ENCODE measurements at regions not wholly inside any gene's neighbourhood (a gene's known extent, or its start where the extent isn't known, plus 50 kb on each side); places are given as distances from the start of the nearest gene placed in this dataset.

DNA sequence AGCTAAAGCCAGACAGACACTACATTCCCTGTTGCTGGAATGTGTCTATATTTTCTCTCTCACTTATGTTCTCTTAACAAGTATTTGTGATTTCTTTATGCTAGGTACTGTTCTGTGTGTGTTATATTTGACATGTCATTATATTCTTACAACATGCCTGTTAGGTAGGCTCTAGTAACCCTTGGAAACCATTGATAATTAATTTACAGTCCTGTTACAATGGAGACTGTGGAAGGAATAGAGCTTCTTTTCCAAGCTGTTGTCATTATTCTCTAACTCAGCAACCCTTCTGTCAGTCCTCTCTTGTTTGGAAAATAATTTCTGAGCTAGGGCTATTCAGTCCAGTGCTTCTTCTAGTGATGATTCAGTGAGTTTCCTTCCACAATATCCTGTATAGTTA is 419.1 kb upstream of the BOD1L1 start:
- no peaks in the 10 kb centered on the region for H3K36me3 Mint-ChIP-seq (ENCODE audit: low read depth)
- no peak overlapping the region for H3K27ac Mint-ChIP-seq
- H3K27me3 Mint-ChIP-seq: no peaks in the 10 kb centered on the region
- H3K4me1 Mint-ChIP-seq: no peaks in the 10 kb centered on the region
- no peak for ATAC-seq (replicated peaks)
- H3K9me3 Mint-ChIP-seq: no peaks in the 10 kb centered on the region
- H3K4me3 Mint-ChIP-seq: no peak overlapping the region

DNA sequence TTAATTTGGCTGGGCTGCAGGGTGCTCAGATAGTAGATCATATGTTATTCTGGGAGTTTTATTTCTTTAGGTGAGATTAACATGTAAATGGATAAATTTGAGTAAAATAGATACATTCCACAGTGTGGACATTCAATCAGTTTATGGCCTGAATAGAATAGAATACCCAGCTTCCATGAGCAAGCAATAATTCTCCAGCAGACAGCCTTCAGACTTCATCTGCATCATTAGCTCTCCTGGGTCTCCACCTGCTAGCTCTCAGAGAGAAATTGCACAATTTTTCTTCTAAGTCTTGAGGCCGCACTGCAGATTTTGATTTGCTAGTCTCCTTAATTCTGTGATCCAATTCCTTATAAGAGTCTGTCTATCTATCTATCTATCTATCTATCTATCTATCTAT is 420.3 kb upstream of the BOD1L1 start:
- no peaks in the 10 kb centered on the region for H3K9me3 Mint-ChIP-seq
- no peaks in the 10 kb centered on the region for H3K4me1 Mint-ChIP-seq
- H3K36me3 Mint-ChIP-seq (ENCODE audit: low read depth): no peaks in the 10 kb centered on the region
- H3K4me3 Mint-ChIP-seq: no peak overlapping the region
- H3K27ac Mint-ChIP-seq: no peak overlapping the region
- ATAC-seq (replicated peaks): no peak
- H3K27me3 Mint-ChIP-seq: no peaks in the 10 kb centered on the region

DNA sequence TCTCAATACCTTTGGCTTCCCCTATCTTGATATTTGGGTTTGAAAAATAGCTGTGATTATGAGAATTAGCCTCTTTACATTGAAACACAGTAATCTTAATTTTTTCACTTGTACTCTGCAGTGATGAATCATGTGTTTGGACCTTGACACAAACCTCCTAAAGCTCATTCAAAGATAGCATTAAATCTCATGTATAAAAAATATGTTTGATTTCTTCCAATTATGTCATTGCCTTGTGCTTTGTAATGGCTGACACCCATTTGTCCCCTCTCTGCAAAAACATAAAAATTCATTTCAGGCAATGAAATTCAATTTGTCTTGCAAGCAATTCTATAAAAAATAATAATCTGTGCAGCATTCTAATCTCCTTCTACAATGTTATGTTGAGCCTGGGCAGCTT is 422.4 kb upstream of the BOD1L1 start:
- no peak for ATAC-seq (replicated peaks)
- Mint-ChIP-seq H3K9me3 (no peaks in the 10 kb centered on the region), H3K27me3 (no peaks in the 10 kb centered on the region), H3K36me3 (ENCODE audit: low read depth) (no peaks in the 10 kb centered on the region), H3K4me1 (no peaks in the 10 kb centered on the region), H3K27ac (no peak overlapping the region), H3K4me3 (no peak overlapping the region)

DNA sequence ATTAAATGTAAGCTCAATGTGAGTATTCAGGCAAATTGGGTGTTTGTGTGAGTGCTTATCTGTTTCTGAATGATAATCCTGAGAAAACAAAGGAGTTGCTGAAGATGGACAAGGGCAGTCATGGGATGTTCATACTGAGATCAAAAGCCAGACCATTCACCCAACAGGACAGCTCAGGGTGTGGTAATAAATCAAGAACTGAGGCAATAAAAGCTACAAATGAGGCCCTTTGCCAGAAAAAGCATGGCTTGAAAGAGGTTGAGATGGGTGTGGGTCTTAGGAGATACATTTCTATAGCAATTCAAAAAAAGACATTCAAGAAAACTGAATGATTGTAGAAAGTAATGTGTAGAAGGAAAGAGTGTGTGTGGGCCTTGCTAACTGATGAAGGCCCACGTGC is 425.8 kb upstream of the BOD1L1 start:
- Mint-ChIP-seq H3K36me3 (ENCODE audit: low read depth) (no peaks in the 10 kb centered on the region), H3K4me3 (no peak overlapping the region), H3K4me1 (no peaks in the 10 kb centered on the region), H3K27me3 (no peaks in the 10 kb centered on the region), H3K9me3 (peaks cover 3% of the 10 kb centered on the region), H3K27ac (no peak overlapping the region)
- no peak for ATAC-seq (replicated peaks)

DNA sequence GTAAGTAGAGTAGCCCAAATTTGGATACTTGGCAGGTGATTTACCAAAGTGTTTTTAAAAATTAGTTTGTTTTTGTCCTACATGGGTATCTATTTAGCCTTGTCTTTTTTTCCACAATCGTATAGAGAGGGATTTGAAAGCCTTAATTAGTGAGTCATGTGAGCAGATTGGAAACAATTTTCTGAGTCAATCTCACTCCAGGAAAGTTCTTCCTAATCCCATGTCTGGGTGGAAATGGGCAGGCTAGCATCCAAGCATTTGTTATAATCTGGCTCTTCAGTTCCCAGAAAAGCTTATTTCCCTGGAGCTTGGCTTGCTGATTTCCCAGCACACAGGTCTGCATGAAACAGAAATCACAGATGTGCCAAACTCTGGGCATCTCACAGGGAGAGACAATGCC is 426.9 kb upstream of the BOD1L1 start:
- H3K4me1 Mint-ChIP-seq: no peaks in the 10 kb centered on the region
- H3K27ac Mint-ChIP-seq: no peak overlapping the region
- H3K9me3 Mint-ChIP-seq: peaks cover 3% of the 10 kb centered on the region
- no peaks in the 10 kb centered on the region for H3K27me3 Mint-ChIP-seq
- H3K4me3 Mint-ChIP-seq: no peak overlapping the region
- no peak for ATAC-seq (replicated peaks)
- no peaks in the 10 kb centered on the region for H3K36me3 Mint-ChIP-seq (ENCODE audit: low read depth)

DNA sequence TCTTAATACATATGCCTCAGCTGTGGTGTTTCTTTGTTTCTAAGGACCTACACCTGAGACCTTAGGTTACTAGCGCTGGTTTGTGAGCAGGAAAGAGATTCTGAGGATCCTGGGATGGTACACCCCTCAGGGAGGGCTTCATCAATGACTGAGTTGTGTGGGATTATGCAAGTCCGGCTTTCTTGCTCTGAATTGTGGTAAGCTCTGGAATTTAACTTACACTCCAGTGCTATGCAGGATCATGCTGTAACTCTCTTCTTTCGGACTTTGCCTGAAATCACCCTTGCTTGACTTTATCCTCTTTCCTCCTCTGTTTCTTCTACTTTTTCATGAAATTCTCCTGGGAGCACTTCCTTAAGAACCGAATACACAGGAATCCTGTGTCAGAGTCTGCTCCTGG is 431.5 kb upstream of the BOD1L1 start:
- Mint-ChIP-seq H3K9me3 (peaks cover 3% of the 10 kb centered on the region), H3K4me3 (no peak overlapping the region), H3K4me1 (no peaks in the 10 kb centered on the region), H3K36me3 (ENCODE audit: low read depth) (no peaks in the 10 kb centered on the region), H3K27me3 (no peaks in the 10 kb centered on the region), H3K27ac (no peak overlapping the region)
- no peak for ATAC-seq (replicated peaks)

DNA sequence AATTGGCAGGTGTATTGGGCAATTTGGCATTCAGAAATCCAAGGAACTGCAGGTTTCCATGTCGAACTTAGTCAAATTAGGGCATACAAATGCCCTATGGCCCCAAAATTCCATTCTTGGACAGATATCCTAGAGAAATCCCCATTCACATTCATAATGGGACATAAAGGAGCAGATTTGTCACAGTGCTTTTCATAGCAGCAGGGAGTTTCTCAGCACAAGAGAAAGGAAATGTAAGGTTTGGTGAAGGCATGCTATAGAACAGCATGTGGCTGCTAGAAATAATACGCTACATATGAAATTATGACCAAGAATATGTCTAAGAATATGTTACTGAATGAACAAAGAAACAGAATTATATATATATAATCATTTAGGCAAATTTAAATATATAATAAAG is 437.5 kb upstream of the BOD1L1 start:
- ATAC-seq (replicated peaks): no peak
- H3K9me3 Mint-ChIP-seq: no peaks in the 10 kb centered on the region
- H3K27ac Mint-ChIP-seq: no peak overlapping the region
- H3K27me3 Mint-ChIP-seq: no peaks in the 10 kb centered on the region
- no peaks in the 10 kb centered on the region for H3K36me3 Mint-ChIP-seq (ENCODE audit: low read depth)
- H3K4me1 Mint-ChIP-seq: no peaks in the 10 kb centered on the region
- H3K4me3 Mint-ChIP-seq: no peak overlapping the region

DNA sequence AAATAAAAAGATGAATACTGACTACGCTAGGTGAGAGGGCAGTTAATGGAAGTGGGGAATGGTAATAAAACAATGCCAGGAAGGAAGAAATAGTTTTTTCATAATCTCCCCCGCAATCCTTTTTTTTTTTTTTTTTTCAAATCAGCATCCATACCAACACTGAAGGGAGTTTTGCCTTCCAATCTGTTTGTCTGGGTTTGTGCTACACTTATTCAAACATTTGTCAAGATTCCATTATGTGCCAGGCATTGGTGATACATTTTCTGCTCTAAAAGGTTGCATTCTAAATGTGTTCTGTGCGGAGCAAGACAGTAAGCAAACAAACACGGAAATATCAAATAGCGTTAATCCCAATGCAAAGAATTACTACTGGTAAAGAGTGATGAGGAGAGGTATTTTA is 437.9 kb upstream of the BOD1L1 start:
- H3K36me3 Mint-ChIP-seq (ENCODE audit: low read depth): no peaks in the 10 kb centered on the region
- no peak for ATAC-seq (replicated peaks)
- H3K27me3 Mint-ChIP-seq: no peaks in the 10 kb centered on the region
- H3K27ac Mint-ChIP-seq: no peak overlapping the region
- no peaks in the 10 kb centered on the region for H3K4me1 Mint-ChIP-seq
- H3K4me3 Mint-ChIP-seq: no peak overlapping the region
- H3K9me3 Mint-ChIP-seq: no peaks in the 10 kb centered on the region

DNA sequence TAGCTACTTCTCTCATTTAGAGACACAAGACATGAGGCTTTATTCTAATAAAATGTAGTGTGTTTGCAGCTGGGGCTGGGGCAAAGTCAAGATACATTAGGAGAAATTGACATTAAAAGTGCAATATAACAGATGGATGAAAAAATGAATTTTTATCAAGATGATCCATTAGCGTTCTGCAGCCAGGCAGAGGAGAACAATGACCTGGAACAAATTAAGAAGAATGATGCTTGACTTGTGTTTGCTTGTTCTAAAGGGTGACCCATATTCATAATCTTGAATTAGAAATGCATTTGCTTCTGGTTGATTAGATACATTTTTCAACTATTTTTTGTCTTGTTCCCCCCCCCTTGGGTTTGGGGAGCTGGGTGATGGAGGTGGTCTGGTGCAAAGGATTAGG is 439.5 kb upstream of the BOD1L1 start:
- no peak for ATAC-seq (replicated peaks)
- Mint-ChIP-seq H3K4me3 (no peak overlapping the region), H3K4me1 (no peaks in the 10 kb centered on the region), H3K9me3 (peaks cover 6% of the 10 kb centered on the region), H3K36me3 (ENCODE audit: low read depth) (no peaks in the 10 kb centered on the region), H3K27ac (no peak overlapping the region), H3K27me3 (no peaks in the 10 kb centered on the region)

DNA sequence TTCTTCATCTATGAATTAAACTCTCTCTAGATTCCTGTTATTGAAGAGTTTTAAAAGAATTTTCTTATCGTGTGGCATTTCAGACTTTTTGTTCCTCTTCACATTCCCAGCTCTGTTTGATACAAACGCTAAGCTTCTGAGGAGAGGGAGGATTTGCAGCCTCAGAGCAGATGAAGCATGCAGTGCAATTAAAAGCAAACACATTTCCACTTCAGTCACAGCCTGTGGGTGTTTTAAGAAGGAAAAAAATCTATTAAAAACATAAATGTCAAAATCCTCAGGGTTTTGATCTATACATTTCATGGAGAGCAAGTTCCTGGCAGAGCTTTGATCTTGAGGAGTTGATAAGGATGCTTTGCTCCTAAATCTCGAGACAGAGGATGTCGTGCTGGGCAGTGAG is 442.4 kb upstream of the BOD1L1 start:
- no peak overlapping the region for H3K27ac Mint-ChIP-seq
- ATAC-seq (replicated peaks): no peak
- H3K27me3 Mint-ChIP-seq: no peaks in the 10 kb centered on the region
- H3K36me3 Mint-ChIP-seq (ENCODE audit: low read depth): no peaks in the 10 kb centered on the region
- H3K4me1 Mint-ChIP-seq: no peaks in the 10 kb centered on the region
- H3K4me3 Mint-ChIP-seq: no peak overlapping the region
- H3K9me3 Mint-ChIP-seq: peaks cover 22% of the 10 kb centered on the region

DNA sequence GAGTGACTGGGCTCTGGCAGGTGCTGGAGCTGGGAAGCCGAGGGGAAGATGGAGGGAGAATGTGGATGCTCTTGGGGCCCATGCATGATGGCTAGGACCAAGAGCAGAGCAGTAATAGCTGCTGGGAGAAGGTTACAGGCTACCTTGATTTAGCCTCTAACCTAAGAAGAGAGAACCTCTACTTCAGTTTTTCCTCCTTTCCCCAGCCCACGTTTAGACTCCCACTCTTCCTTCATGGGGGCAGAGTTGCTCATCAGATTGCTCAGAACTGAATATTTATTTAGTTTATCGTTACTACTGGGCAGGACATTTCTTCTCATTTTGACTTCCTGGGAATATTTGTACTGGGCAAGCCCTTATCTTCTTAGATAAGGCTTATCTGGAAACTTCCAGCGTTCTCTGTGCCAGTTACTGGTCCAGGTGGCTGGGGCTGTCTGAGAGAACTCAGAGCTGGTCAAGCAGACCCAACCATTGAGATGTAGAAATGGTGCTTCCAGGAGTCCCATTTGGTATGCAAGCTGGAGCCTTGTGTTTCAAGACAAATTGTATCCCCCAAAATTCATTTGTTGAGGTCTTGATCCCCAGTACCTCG is 442.9 kb upstream of the BOD1L1 start:
- H3K4me3 Mint-ChIP-seq: no peak overlapping the region
- no peak for ATAC-seq (replicated peaks)
- H3K27ac Mint-ChIP-seq: no peak overlapping the region
- no peaks in the 10 kb centered on the region for H3K4me1 Mint-ChIP-seq
- no peaks in the 10 kb centered on the region for H3K36me3 Mint-ChIP-seq (ENCODE audit: low read depth)
- peaks cover 22% of the 10 kb centered on the region for H3K9me3 Mint-ChIP-seq
- no peaks in the 10 kb centered on the region for H3K27me3 Mint-ChIP-seq

DNA sequence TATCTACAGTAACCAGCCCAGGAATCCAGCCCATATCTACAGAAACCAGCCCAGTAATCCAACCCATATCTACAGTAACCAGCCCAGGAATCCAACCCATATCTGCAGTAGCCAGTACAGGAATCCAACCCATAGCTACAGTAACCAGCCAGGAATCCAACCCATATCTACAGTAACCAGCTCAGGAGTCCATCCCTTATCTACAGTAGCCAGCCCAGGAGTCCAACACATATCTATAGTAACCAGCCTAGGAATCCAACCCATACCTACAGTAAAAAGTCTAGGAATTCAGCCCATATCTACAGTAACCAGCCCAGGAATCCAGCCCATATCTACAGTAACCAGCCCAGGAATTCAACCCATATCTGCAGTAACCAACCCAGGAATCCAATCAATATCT is 445.0 kb upstream of the BOD1L1 start:
- Mint-ChIP-seq H3K27ac (no peak overlapping the region), H3K9me3 (peaks cover 22% of the 10 kb centered on the region), H3K4me1 (no peaks in the 10 kb centered on the region), H3K27me3 (no peaks in the 10 kb centered on the region), H3K4me3 (no peak overlapping the region), H3K36me3 (ENCODE audit: low read depth) (no peaks in the 10 kb centered on the region)
- no peak for ATAC-seq (replicated peaks)

DNA sequence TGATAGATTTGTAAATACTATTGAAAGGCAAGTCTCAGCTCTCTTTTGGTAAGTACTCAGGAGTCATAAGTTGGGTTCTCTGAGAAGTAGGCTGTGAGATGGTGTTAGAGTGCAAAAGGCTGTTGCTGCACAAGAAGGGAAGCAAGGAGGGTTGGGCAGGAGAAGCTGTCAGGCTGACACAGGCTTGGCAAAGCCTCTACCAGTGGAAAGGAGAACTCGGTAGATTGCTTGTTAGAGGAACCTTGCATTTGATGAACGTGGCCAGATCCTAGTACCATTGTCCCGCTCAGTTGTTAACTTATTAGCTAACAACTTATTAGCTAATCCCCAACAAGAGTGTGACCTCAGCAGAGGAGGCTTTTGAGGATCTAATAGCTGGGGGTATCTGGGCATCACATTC is 449.3 kb upstream of the BOD1L1 start:
- no peaks in the 10 kb centered on the region for H3K4me1 Mint-ChIP-seq
- no peak overlapping the region for H3K4me3 Mint-ChIP-seq
- no peak overlapping the region for H3K27ac Mint-ChIP-seq
- ATAC-seq (replicated peaks): no peak
- no peaks in the 10 kb centered on the region for H3K36me3 Mint-ChIP-seq (ENCODE audit: low read depth)
- H3K27me3 Mint-ChIP-seq: no peaks in the 10 kb centered on the region
- H3K9me3 Mint-ChIP-seq: peaks cover 19% of the 10 kb centered on the region

DNA sequence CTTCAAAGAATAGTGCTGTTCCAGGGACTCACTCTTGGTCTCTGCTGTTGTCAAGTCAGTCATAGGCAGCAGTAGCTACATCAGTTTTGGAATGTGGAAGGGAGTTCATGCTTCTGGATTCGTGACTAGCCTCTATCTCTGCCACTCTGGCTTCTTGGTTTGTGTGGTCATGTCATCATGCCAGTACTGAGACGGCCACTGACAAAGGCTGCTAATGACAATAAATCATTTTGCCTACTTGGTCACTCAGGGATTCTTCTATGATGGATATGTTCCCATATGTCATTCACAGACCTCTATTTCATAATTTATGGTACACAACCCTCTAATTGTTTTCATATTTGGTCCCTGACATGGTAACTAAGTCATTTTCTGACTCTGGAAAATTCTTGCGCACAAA is 450.8 kb upstream of the BOD1L1 start:
- H3K27me3 Mint-ChIP-seq: no peaks in the 10 kb centered on the region
- H3K4me3 Mint-ChIP-seq: no peak overlapping the region
- peaks cover 5% of the 10 kb centered on the region for H3K9me3 Mint-ChIP-seq
- no peak overlapping the region for H3K27ac Mint-ChIP-seq
- no peaks in the 10 kb centered on the region for H3K4me1 Mint-ChIP-seq
- ATAC-seq (replicated peaks): no peak
- no peaks in the 10 kb centered on the region for H3K36me3 Mint-ChIP-seq (ENCODE audit: low read depth)

DNA sequence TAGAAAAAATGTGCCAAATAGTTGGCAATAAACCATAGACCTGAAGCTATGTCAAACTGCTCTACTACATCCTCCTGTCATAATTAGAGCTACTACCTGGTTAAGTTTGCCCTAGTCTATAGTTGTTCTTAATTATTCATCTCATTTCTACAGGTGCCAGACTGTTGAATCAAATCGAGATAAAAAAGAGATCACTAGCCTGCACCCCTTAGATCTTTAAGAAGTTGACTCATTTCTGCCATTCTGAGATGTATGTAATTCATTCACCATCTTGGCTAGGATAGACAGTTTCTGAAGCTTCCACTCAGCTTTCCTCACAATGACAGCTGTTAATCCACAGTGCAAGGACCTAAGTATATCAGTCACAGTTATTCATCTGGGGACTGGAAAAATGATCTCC is 452.1 kb upstream of the BOD1L1 start:
- H3K4me3 Mint-ChIP-seq: no peak overlapping the region
- H3K27ac Mint-ChIP-seq: no peak overlapping the region
- H3K27me3 Mint-ChIP-seq: no peaks in the 10 kb centered on the region
- no peaks in the 10 kb centered on the region for H3K4me1 Mint-ChIP-seq
- ATAC-seq (replicated peaks): no peak
- H3K9me3 Mint-ChIP-seq: no peaks in the 10 kb centered on the region
- no peaks in the 10 kb centered on the region for H3K36me3 Mint-ChIP-seq (ENCODE audit: low read depth)

DNA sequence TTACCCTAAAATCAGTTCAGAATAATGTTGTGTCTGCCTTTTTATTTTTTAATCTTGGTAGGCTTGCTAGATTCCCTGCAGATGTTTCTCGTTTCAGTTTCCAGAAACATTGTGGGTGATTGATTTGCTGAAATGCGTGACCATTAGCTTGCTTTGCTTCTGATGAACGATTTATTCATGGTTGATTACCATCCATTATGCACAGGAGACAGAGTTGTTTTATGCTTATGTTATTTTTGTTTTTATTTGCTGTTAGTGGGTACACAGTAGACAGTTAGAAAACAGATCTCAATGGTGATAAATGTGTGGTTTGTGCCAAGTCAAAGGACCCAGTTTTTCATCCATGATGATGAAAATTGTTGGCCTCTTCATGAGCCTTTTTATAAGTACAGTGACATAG is 455.6 kb upstream of the BOD1L1 start:
- Mint-ChIP-seq H3K27me3 (no peaks in the 10 kb centered on the region), H3K9me3 (no peaks in the 10 kb centered on the region), H3K27ac (no peak overlapping the region), H3K4me3 (no peak overlapping the region), H3K4me1 (no peaks in the 10 kb centered on the region), H3K36me3 (ENCODE audit: low read depth) (no peaks in the 10 kb centered on the region)
- ATAC-seq (replicated peaks): no peak

All from activated T-helper 17 cell treated with anti-CD3 and anti-CD28 coated beads, Interleukin-2, amount 50 U/mL, for 72 hours (primary cell).